ENCODE measurements at regions not wholly inside any gene's neighbourhood (a gene's known extent, or its start where the extent isn't known, plus 50 kb on each side); places are given as distances from the start of the nearest gene placed in this dataset.

DNA sequence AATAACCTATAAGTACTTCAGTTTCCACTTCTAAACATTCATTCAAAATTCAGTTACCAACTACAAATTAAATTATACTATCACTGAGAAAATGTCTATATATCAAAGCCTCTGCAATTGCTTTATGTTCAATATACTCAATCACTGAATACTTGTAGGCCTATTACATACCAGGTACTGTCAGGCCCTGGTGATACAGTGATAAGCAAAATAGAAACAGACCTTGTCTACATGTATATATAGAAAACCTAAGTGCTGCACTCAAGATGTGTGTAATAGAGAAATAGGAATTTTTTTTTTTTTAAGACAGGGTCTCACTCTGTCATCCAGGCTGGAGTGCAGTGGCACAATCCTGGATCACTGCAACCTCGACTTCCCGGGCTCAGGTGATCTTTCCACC is 53.7 kb upstream of the PHF14 start:
- Histone ChIP-seq H3K4me1 (ENCODE audit: insufficient read depth, low read length) (no peaks in the 10 kb centered on the region), H3K27me3 (ENCODE audit: control insufficient read depth in 1 of 2, insufficient read depth in 2 of 2, low read length in 2 of 2) (no peaks in the 10 kb centered on the region), H3K4me3 (ENCODE audit: low read length) (no peak overlapping the region), H3K36me3 (ENCODE audit: insufficient read depth, low read length) (no peaks in the 10 kb centered on the region), H3K27ac (ENCODE audit: low read depth in 1 of 2, low read length in 2 of 2) (no peak overlapping the region), H3K9me3 (ENCODE audit: control insufficient read depth in 1 of 2, insufficient read depth in 1 of 2, low read length in 2 of 2) (no peaks in the 10 kb centered on the region)
- DNase-seq (no peak), ATAC-seq (ENCODE audit: poor library complexity) (no peak)
- ChIA-PET POLR2A (no interaction called here), CTCF (no interaction called here)
- TF ChIP-seq, protein P1, sequence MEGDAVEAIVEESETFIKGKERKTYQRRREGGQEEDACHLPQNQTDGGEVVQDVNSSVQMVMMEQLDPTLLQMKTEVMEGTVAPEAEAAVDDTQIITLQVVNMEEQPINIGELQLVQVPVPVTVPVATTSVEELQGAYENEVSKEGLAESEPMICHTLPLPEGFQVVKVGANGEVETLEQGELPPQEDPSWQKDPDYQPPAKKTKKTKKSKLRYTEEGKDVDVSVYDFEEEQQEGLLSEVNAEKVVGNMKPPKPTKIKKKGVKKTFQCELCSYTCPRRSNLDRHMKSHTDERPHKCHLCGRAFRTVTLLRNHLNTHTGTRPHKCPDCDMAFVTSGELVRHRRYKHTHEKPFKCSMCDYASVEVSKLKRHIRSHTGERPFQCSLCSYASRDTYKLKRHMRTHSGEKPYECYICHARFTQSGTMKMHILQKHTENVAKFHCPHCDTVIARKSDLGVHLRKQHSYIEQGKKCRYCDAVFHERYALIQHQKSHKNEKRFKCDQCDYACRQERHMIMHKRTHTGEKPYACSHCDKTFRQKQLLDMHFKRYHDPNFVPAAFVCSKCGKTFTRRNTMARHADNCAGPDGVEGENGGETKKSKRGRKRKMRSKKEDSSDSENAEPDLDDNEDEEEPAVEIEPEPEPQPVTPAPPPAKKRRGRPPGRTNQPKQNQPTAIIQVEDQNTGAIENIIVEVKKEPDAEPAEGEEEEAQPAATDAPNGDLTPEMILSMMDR (IDR thresholded peaks at IDR 0.05), result no peak
- Mint-ChIP-seq H3K4me3 (no peak overlapping the region), H3K27me3 (peaks cover 8% of the 10 kb centered on the region), H3K9me3 (no peaks in the 10 kb centered on the region), H3K4me1 (ENCODE audit: low read depth) (peaks cover 4% of the 10 kb centered on the region), H3K36me3 (ENCODE audit: low read depth) (no peaks in the 10 kb centered on the region), H3K27ac (no peak overlapping the region)
- intact Hi-C loops (cut with DNase I, micrococcal nuclease), result no loop called here
